Prostate gland (tissue), 2 donors: ENCODE measurements at regions not wholly inside any gene's neighbourhood (a gene's known extent, or its start where the extent isn't known, plus 50 kb on each side); places are given as distances from the start of the nearest gene placed in this dataset.

Experiments used
- CTCF ChIP-seq, 4 experiments: fragments of 200-600 bp in 2 of 4; fragments of 450-650 bp in 2 of 4; sonication (generic) in 2 of 4; IDR thresholded peaks; 1 replicate in 3 of 4; 2 replicates in 1 of 4; pipeline ENCODE4 v1.5.1; 2016 to 2019; ENCODE audit warnings: antibody characterized with exemption in 4 of 4, mild to moderate bottlenecking in 2 of 4, moderate library complexity in 2 of 4
- POLR2A ChIP-seq: fragments of 450-650 bp; IDR thresholded peaks from one replicate; pipeline ENCODE4 v1.6.1; 2016; ENCODE audit warnings: antibody characterized with exemption, mild to moderate bottlenecking
- POLR2AphosphoS5 ChIP-seq: sonication (generic); formaldehyde crosslinking; IDR thresholded peaks from one replicate; pipeline ENCODE4 v1.6.1; 2017; ENCODE audit warnings: antibody characterized with exemption

- no peak for TF ChIP-seq CTCF (IDR thresholded peaks at IDR 0.05)
- TF ChIP-seq POLR2A, result no peak
- TF ChIP-seq POLR2AphosphoS5, result no peak
Measured at GRCh38 chr2:42984081-42984480, 191.7 kb upstream of the HAAO start.
